Cardiac fibroblast (primary cell): ENCODE measurements at regions not wholly inside any gene's neighbourhood (a gene's known extent, or its start where the extent isn't known, plus 50 kb on each side); places are given as distances from the start of the nearest gene placed in this dataset.
"Not testable (repeated sequence)": the region's sequence is repeated elsewhere in the genome, so short reads cannot be mapped to it uniquely, and the experiment has no call there.

ENCODE experiments used
- DNase-seq, 2 donors: peaks; one replicate each; pipeline versions ENCODE4 v3.0.0 to v3.0.0-alpha.2; 2010; ENCODE audit warnings: low read depth in 2 of 2
- H3K4me3 ChIP-seq, 2 donors: replicated peaks in 1 of 2; 1 replicate in 1 of 2; 2 replicates in 1 of 2; pipeline ENCODE4 v1.5.1; 2011; ENCODE audit warnings: low read depth in 2 of 2, low read length in 2 of 2, mild to moderate bottlenecking in 2 of 2, moderate library complexity in 1 of 2
- CTCF ChIP-seq: IDR thresholded peaks from one replicate; pipeline ENCODE4 v1.5.1; 2011; ENCODE audit warnings: low read depth, mild to moderate bottlenecking, low read length, inconsistent platforms

- DNase-seq, result no peak
- no peak overlapping the region for H3K4me3 ChIP-seq
- TF ChIP-seq CTCF, result no peak
These were observed 452.9 kb upstream of the NECTIN3 start for GRCh38 chr3:110618512-110619226.

GRCh38 chr3:110620118-110620517, 451.5 kb upstream of the NECTIN3 start:
- no peak overlapping the region for H3K4me3 ChIP-seq
- no peak for DNase-seq
- no peak for TF ChIP-seq CTCF

GRCh38 chr3:110623571-110623970, 448.0 kb upstream of the NECTIN3 start:
- TF ChIP-seq CTCF, result no peak
- no peak overlapping the region for H3K4me3 ChIP-seq
- DNase-seq, result peak; percentile 19 to 43

GRCh38 chr3:110624576-110624975, 447.0 kb upstream of the NECTIN3 start:
- peak; percentile 34 to 44 for DNase-seq
- no peak for TF ChIP-seq CTCF
- H3K4me3 ChIP-seq, result no peak overlapping the region

GRCh38 chr3:110625201-110625747, 446.3 kb upstream of the NECTIN3 start:
- peak in 1 of 2 donors; percentile 15 for DNase-seq
- no peak overlapping the region for H3K4me3 ChIP-seq
- TF ChIP-seq CTCF, result no peak

GRCh38 chr3:110626652-110627111, 444.9 kb upstream of the NECTIN3 start:
- DNase-seq, result peak in 1 of 2 donors; percentile 33
- H3K4me3 ChIP-seq, result not testable (repeated sequence)

GRCh38 chr3:110628650-110629301, 442.8 kb upstream of the NECTIN3 start:
- TF ChIP-seq CTCF, result no peak

More at GRCh38 chr3:110628650-110629301, 442.8 kb upstream of the NECTIN3 start:
- H3K4me3 ChIP-seq, result no peak overlapping the region
- DNase-seq, result no peak
